Naive thymus-derived CD4-positive, alpha-beta T cell (primary cell): ENCODE measurements at regions not wholly inside any gene's neighbourhood (a gene's known extent, or its start where the extent isn't known, plus 50 kb on each side); places are given as distances from the start of the nearest gene placed in this dataset.
A peak's percentile ranks its signal among the peaks of the same experiment; 100 is the strongest.

ENCODE experiments used
- ATAC-seq: fragments of 150-1000 bp; cut with Tn5 transposase; 2 replicates; pipeline ENCODE4 v1.10.0; 2021; ENCODE audit warnings: mild to moderate bottlenecking, moderate library complexity
- CTCF ChIA-PET: fragments of 350-600 bp; sonication (Branson Sonifier 250); formaldehyde crosslinking; loops from one replicate; lab custom pipeline; 2021; ENCODE audit warnings: antibody characterized with exemption; lab: Charles Lee
- POLR2A ChIA-PET: fragments of 350-600 bp; sonication (Branson Sonifier 250); formaldehyde crosslinking; loops from one replicate; lab custom pipeline; 2021; ENCODE audit warnings: antibody characterized with exemption, inconsistent platforms; lab: Charles Lee
- DNase-seq, 9 donors: peaks; one replicate each; pipeline versions ENCODE4 v3.0.0 to v3.0.0-alpha.2; 2020 to 2022; ENCODE audit warnings: mixed read lengths in 1 of 9
- H3K27ac ChIP-seq: one replicate; pipeline ENCODE4 v1.7.0; 2013; ENCODE audit warnings: mild to moderate bottlenecking, low read depth, low read length, moderate library complexity
- H3K27me3 ChIP-seq, 2 donors: one replicate each; pipeline ENCODE4 v1.7.0; 2013; ENCODE audit warnings: low read length in 2 of 2, mild to moderate bottlenecking in 2 of 2, moderate library complexity in 2 of 2; ENCODE audit not compliant: control insufficient read depth in 2 of 2, insufficient read depth in 2 of 2
- H3K36me3 ChIP-seq, 3 experiments: 1 replicate in 2 of 3; 2 replicates in 1 of 3; pipeline ENCODE4 v1.7.0; 2013; ENCODE audit warnings: low read length in 3 of 3, mild to moderate bottlenecking in 3 of 3, moderate library complexity in 1 of 3; ENCODE audit not compliant: insufficient read depth in 3 of 3, control insufficient read depth in 2 of 3
- H3K4me1 ChIP-seq, 2 donors: one replicate each; pipeline ENCODE4 v1.7.0; 2013; ENCODE audit warnings: low read length in 2 of 2, mild to moderate bottlenecking in 2 of 2, moderate library complexity in 1 of 2; ENCODE audit not compliant: control insufficient read depth in 2 of 2, insufficient read depth in 2 of 2
- H3K4me3 ChIP-seq: 2 replicates; pipeline ENCODE4 v1.7.0; 2013; ENCODE audit warnings: mild to moderate bottlenecking, low read length
- H3K9me3 ChIP-seq, 3 experiments: 1 replicate in 2 of 3; 2 replicates in 1 of 3; pipeline ENCODE4 v1.7.0; 2013; ENCODE audit warnings: low read length in 3 of 3; ENCODE audit not compliant: control insufficient read depth in 2 of 3
- H3K27ac Mint-ChIP-seq, 9 donors: one replicate each; pipeline ENCODE4 v1.8.0; 2020 to 2022; ENCODE audit warnings: mixed read lengths in 9 of 9, mild to moderate bottlenecking in 8 of 9, moderate library complexity in 5 of 9, inconsistent platforms in 2 of 9
- H3K27me3 Mint-ChIP-seq, 5 donors: one replicate each; pipeline ENCODE4 v1.8.0; 2021 to 2022; ENCODE audit warnings: mixed read lengths in 5 of 5, mild to moderate bottlenecking in 1 of 5
- H3K36me3 Mint-ChIP-seq, 5 donors: one replicate each; pipeline ENCODE4 v1.8.0; 2020 to 2022; ENCODE audit warnings: mixed read lengths in 5 of 5, mild to moderate bottlenecking in 3 of 5, inconsistent platforms in 1 of 5
- H3K4me1 Mint-ChIP-seq, 7 donors: one replicate each; pipeline ENCODE4 v1.8.0; 2020 to 2022; ENCODE audit warnings: mixed read lengths in 7 of 7, mild to moderate bottlenecking in 3 of 7, inconsistent platforms in 1 of 7
- H3K4me3 Mint-ChIP-seq, 10 donors: one replicate each; pipeline ENCODE4 v1.8.0; 2020 to 2022; ENCODE audit warnings: mild to moderate bottlenecking in 10 of 10, mixed read lengths in 10 of 10, moderate library complexity in 6 of 10, inconsistent platforms in 2 of 10
- H3K9me3 Mint-ChIP-seq, 11 donors: one replicate each; pipeline ENCODE4 v1.8.0; 2020 to 2022; ENCODE audit warnings: mixed read lengths in 11 of 11, mild to moderate bottlenecking in 4 of 11, inconsistent platforms in 1 of 11, moderate library complexity in 1 of 11
- intact Hi-C, 2 donors: fragments of 100-400 bp; cut with micrococcal nuclease; formaldehyde crosslinking; loops; one replicate each; pipeline ENCODE4 v1.15.1; 2023

- no peaks in the 10 kb centered on the region for H3K9me3 ChIP-seq
- H3K4me3 ChIP-seq, result no peak overlapping the region
- no peak for ATAC-seq
- H3K4me3 Mint-ChIP-seq, result no peak overlapping the region
- H3K27me3 Mint-ChIP-seq, result peaks cover 0 to 9% (median 6%) of the 10 kb centered on the region in 5 donors
- no peaks in the 10 kb centered on the region for H3K27me3 ChIP-seq
- no peaks in the 10 kb centered on the region for H3K36me3 ChIP-seq
- no peaks in the 10 kb centered on the region for H3K36me3 Mint-ChIP-seq
- H3K27ac Mint-ChIP-seq, result no peak overlapping the region
- POLR2A ChIA-PET, result no interaction called here
- no peak overlapping the region for H3K27ac ChIP-seq
- intact Hi-C loops, result no loop called here
- H3K9me3 Mint-ChIP-seq, result no peaks in the 10 kb centered on the region
- H3K4me1 Mint-ChIP-seq, result no peaks in the 10 kb centered on the region
- H3K4me1 ChIP-seq, result no peaks in the 10 kb centered on the region
- DNase-seq, result no peak
- CTCF ChIA-PET, result no interaction called here
Observed at GRCh38 chr5:62702126-62702525, 123.5 kb downstream of the LRRC70 start.

DNA sequence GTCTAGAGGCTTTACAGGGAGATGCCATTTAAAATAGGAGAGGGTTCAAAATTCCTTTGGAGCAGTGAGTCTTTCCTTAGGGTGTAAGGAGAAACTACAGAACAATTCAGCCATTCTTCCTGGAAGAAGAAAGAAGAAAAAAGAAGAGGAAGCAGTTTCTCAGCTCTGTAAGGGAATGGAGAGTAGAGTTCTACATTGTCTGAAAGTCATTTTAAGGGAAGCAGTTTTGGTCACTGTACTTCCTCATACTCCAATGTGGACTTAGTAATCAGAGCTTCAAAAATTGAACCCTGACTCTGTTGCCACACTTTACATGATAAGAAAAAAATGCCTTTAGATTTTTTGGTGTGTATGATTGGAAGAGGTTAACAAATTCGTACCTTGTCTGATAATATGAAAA lies 122.4 kb downstream of the LRRC70 start:
- H3K9me3 Mint-ChIP-seq, result peaks cover 0 to 3% (median 0%) of the 10 kb centered on the region in 11 donors
- Histone ChIP-seq H3K27me3 (no peaks in the 10 kb centered on the region), H3K27ac (no peak overlapping the region), H3K4me3 (no peak overlapping the region), H3K4me1 (no peaks in the 10 kb centered on the region), H3K36me3 (no peaks in the 10 kb centered on the region), H3K9me3 (no peaks in the 10 kb centered on the region)
- intact Hi-C loops, result no loop called here
- H3K36me3 Mint-ChIP-seq, result peaks cover 0 to 4% (median 0%) of the 10 kb centered on the region in 5 donors
- no peak for ATAC-seq
- H3K4me3 Mint-ChIP-seq, result no peak overlapping the region
- no peak overlapping the region for H3K27ac Mint-ChIP-seq
- CTCF ChIA-PET, result no interaction called here
- H3K4me1 Mint-ChIP-seq, result no peaks in the 10 kb centered on the region
- POLR2A ChIA-PET, result no interaction called here
- peaks cover 0 to 11% (median 6%) of the 10 kb centered on the region in 5 donors for H3K27me3 Mint-ChIP-seq
- DNase-seq, result no peak

DNA sequence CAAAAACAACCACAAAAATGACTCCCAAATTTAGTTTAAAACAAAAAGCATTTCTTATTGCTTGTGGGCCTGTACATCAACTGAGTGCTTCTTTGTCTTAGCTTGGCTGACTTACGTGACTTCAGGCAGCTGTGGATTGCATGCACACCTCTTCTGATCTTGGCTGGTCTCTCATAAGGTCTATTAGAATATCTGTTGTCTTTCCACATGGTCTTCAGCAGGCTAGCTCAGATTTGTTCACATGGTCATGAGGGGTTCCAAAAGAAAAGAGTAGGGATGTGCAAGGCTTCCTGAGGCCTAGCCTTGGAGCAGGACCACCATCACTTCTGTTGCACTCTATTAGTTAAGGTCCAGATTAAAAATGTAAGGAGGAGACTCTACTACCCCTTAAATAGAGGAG lies 120.1 kb downstream of the LRRC70 start:
- ATAC-seq (no peak), DNase-seq (no peak)
- Mint-ChIP-seq H3K4me3 (no peak overlapping the region), H3K36me3 (peaks cover 0 to 5% (median 0%) of the 10 kb centered on the region in 5 donors), H3K4me1 (no peaks in the 10 kb centered on the region), H3K9me3 (peaks cover 0 to 4% (median 0%) of the 10 kb centered on the region in 11 donors), H3K27me3 (peaks cover 0 to 13% (median 6%) of the 10 kb centered on the region in 5 donors), H3K27ac (no peak overlapping the region)
- ChIA-PET POLR2A (no interaction called here), CTCF (no interaction called here)
- intact Hi-C loops, result no loop called here
- no peaks in the 10 kb centered on the region for H3K9me3 ChIP-seq
- H3K4me1 ChIP-seq, result no peaks in the 10 kb centered on the region
- no peak overlapping the region for H3K27ac ChIP-seq
- H3K36me3 ChIP-seq, result no peaks in the 10 kb centered on the region
- no peak overlapping the region for H3K4me3 ChIP-seq
- no peaks in the 10 kb centered on the region for H3K27me3 ChIP-seq

DNA sequence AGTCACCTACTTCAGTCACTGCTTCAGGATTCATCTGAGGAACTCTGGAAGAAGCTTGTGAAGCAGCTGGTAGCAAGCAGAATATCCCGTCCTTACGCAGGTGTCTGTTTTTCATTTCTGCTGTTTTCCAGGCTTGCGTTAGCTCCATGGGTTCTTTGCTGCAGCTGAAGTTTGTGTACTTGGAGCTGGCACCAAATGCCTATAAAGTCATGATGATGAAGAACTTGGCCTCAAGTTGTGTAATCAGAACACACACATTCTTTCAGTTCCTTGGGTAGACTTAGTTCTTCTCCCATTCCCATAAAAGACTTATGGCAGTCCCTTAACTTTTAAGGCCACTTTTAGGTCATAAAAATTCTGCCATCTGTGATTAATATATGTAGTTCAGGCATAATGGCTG lies 116.7 kb downstream of the LRRC70 start:
- no peak for ATAC-seq
- H3K9me3 ChIP-seq, result no peaks in the 10 kb centered on the region
- no peak overlapping the region for H3K4me3 Mint-ChIP-seq
- H3K4me1 ChIP-seq, result no peaks in the 10 kb centered on the region
- peaks cover 0 to 6% (median 0%) of the 10 kb centered on the region in 5 donors for H3K27me3 Mint-ChIP-seq
- no peak overlapping the region for H3K27ac ChIP-seq
- H3K27ac Mint-ChIP-seq, result no peak overlapping the region
- H3K36me3 ChIP-seq, result no peaks in the 10 kb centered on the region
- H3K9me3 Mint-ChIP-seq, result peaks cover 0 to 5% (median 0%) of the 10 kb centered on the region in 11 donors
- POLR2A ChIA-PET, result no interaction called here
- CTCF ChIA-PET, result no interaction called here
- intact Hi-C loops, result no loop called here
- H3K4me1 Mint-ChIP-seq, result peaks cover 0 to 3% (median 2%) of the 10 kb centered on the region in 7 donors
- no peak overlapping the region for H3K4me3 ChIP-seq
- peaks cover 0 to 5% (median 0%) of the 10 kb centered on the region in 5 donors for H3K36me3 Mint-ChIP-seq
- DNase-seq, result no peak
- H3K27me3 ChIP-seq, result no peaks in the 10 kb centered on the region

DNA sequence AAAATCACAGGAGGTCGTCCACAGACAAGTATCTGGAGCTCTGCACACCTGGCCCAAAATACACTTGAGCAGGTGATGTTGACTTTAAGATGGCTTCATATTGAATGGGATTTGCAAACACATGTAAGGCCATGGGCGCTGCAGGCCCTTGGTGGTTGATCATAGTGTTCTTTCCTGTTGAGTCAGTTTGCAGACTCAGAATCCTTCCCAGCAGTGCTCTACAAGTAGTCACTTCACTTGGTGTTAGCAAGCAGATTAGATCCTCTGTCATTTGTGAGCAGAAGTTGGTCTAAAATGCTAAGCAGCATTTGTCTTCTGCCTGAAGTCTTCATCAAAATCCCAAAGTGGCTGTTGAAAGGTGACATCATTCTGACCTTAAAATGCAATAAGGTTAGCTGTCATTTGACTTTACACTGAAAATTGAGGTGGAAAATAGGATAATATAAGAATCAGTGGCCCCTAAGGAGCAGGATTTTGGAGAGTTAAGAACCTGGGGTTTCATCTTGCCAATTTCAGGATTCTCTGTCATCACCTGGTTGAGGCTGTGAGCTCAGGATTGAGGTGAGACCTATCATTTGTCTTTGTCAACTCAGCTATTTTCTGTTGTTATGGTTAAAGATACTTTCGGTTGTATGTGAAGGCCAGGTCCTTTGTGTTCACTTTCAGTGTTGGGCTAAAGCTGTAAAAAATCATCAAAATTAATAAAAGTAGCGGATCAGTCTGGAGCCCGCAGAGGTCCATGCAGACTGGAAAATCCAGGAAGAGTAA lies 114.5 kb downstream of the LRRC70 start:
- Mint-ChIP-seq H3K36me3 (peaks cover 0 to 5% (median 0%) of the 10 kb centered on the region in 5 donors), H3K9me3 (peaks cover 0 to 5% (median 0%) of the 10 kb centered on the region in 11 donors), H3K27me3 (peaks cover 0 to 6% (median 0%) of the 10 kb centered on the region in 5 donors), H3K4me3 (no peak overlapping the region), H3K27ac (no peak overlapping the region), H3K4me1 (peaks cover 0 to 10% (median 7%) of the 10 kb centered on the region in 7 donors)
- Histone ChIP-seq H3K36me3 (no peaks in the 10 kb centered on the region), H3K27me3 (no peaks in the 10 kb centered on the region), H3K4me3 (no peak overlapping the region), H3K4me1 (no peaks in the 10 kb centered on the region), H3K27ac (no peak overlapping the region), H3K9me3 (no peaks in the 10 kb centered on the region)
- DNase-seq, result no peak
- intact Hi-C loops, result no loop called here
- POLR2A ChIA-PET, result no interaction called here
- CTCF ChIA-PET, result no interaction called here
- no peak for ATAC-seq

DNA sequence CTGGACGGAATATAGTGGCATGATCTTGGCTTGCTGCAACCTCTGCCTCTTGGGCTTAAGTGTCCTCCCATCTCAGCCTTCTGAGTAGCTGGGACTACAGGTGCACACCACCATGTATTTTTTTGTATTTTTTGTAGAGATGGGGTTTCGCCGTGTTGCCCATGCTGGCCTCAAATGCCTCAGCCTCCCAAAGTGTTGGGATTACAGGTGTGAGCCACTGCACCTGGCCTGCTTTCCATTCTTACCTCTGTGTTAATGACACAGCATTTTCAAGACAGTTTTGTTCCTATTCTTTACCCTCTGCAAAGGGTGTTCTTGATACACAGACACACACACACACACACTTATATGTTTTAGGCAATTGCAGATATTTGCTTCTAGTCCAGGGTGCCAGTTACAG lies 113.3 kb downstream of the LRRC70 start:
- Mint-ChIP-seq H3K4me3 (no peak overlapping the region), H3K4me1 (peaks cover 0 to 10% (median 7%) of the 10 kb centered on the region in 7 donors), H3K27me3 (peaks cover 0 to 6% (median 0%) of the 10 kb centered on the region in 5 donors)

DNA sequence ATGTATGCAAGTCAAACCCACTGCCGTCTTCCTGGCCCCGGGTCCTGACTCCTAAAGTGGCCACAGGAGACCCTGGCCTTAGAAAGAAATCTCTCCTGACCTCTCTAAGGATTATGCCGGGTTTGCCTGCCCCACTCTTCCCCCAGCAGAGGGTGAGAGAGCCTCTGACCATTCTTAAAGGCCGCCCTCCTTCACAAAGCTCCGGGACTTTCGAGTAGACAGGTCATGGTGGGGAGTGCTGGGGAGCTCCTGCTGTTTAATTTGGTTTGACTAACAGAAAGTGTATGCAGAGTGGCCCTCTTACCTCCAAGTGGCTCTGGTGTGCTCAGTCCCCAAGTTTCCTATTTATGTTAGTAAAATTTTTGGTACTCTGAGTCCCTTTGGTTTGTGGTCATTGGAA lies 111.8 kb downstream of the LRRC70 start:
- Histone ChIP-seq H3K9me3 (no peaks in the 10 kb centered on the region), H3K27ac (no peak overlapping the region), H3K4me1 (no peaks in the 10 kb centered on the region), H3K36me3 (no peaks in the 10 kb centered on the region), H3K4me3 (no peak overlapping the region), H3K27me3 (no peaks in the 10 kb centered on the region)
- peak overlapping the region in 1 of 9 donors; percentile 18 for H3K27ac Mint-ChIP-seq
- intact Hi-C loops, result no loop called here
- H3K36me3 Mint-ChIP-seq, result no peaks in the 10 kb centered on the region
- peaks cover 0 to 11% (median 0%) of the 10 kb centered on the region in 11 donors for H3K9me3 Mint-ChIP-seq
- H3K27me3 Mint-ChIP-seq, result no peaks in the 10 kb centered on the region
- POLR2A ChIA-PET, result no interaction called here
- no peak overlapping the region for H3K4me3 Mint-ChIP-seq
- no peak for ATAC-seq
- DNase-seq, result no peak
- H3K4me1 Mint-ChIP-seq, result peaks cover 0 to 10% (median 7%) of the 10 kb centered on the region in 7 donors
- CTCF ChIA-PET, result no interaction called here

More for the DNA sequence above, 113.3 kb downstream of the LRRC70 start:
- DNase-seq (no peak), ATAC-seq (no peak)
- ChIA-PET POLR2A (no interaction called here), CTCF (no interaction called here)
- Mint-ChIP-seq H3K9me3 (peaks cover 0 to 6% (median 0%) of the 10 kb centered on the region in 11 donors), H3K36me3 (peaks cover 0 to 5% (median 0%) of the 10 kb centered on the region in 5 donors), H3K27ac (no peak overlapping the region)
- no peak overlapping the region for H3K4me3 ChIP-seq
- no peaks in the 10 kb centered on the region for H3K9me3 ChIP-seq
- no peaks in the 10 kb centered on the region for H3K36me3 ChIP-seq
- intact Hi-C loops, result no loop called here
- no peaks in the 10 kb centered on the region for H3K27me3 ChIP-seq
- no peaks in the 10 kb centered on the region for H3K4me1 ChIP-seq
- no peak overlapping the region for H3K27ac ChIP-seq
